NCI-H446 (cell line): ENCODE measurements at regions not wholly inside any gene's neighbourhood (a gene's known extent, or its start where the extent isn't known, plus 50 kb on each side); places are given as distances from the start of the nearest gene placed in this dataset.
"Not testable (repeated sequence)": the region's sequence is repeated elsewhere in the genome, so short reads cannot be mapped to it uniquely, and the experiment has no call there.

Experiments
- DNase-seq, 2 experiments: peaks; one replicate each; lab custom pipeline; 2025; lab: John Stamatoyannopoulos, UW

- no peak for DNase-seq
These were observed 650.0 kb upstream of the STXBP6 start for GRCh38 chr14:25699981-25700380.

GRCh38 chr14:25698111-25698510 lies 648.2 kb upstream of the STXBP6 start:
- DNase-seq, result no peak

- no peak for DNase-seq
These were observed 646.2 kb upstream of the STXBP6 start for GRCh38 chr14:25696176-25696575.

- DNase-seq, result no peak
These were observed 635.1 kb upstream of the STXBP6 start for GRCh38 chr14:25685004-25685403.

GRCh38 chr14:25680934-25681333 lies 631.0 kb upstream of the STXBP6 start:
- DNase-seq, result no peak

GRCh38 chr14:25680511-25680910 lies 630.6 kb upstream of the STXBP6 start:
- DNase-seq, result not testable (repeated sequence)

GRCh38 chr14:25677111-25677510 lies 627.2 kb upstream of the STXBP6 start:
- DNase-seq, result no peak

- DNase-seq, result no peak
These were observed 617.4 kb upstream of the STXBP6 start for GRCh38 chr14:25667387-25667786.

- no peak for DNase-seq
These were observed 616.9 kb upstream of the STXBP6 start for GRCh38 chr14:25666877-25667276.

GRCh38 chr14:25658988-25659387 lies 609.0 kb upstream of the STXBP6 start:
- DNase-seq, result peak; percentile 48 to 72

GRCh38 chr14:25630447-25630846 lies 580.5 kb upstream of the STXBP6 start:
- no peak for DNase-seq

GRCh38 chr14:25628978-25629377 lies 579.0 kb upstream of the STXBP6 start:
- DNase-seq, result no peak

GRCh38 chr14:25628390-25628789 lies 578.4 kb upstream of the STXBP6 start:
- no peak for DNase-seq

- DNase-seq, result no peak
These were observed 577.0 kb upstream of the STXBP6 start for GRCh38 chr14:25626986-25627385.

GRCh38 chr14:25622763-25623162 lies 572.8 kb upstream of the STXBP6 start:
- peak in 1 of 2 experiments; percentile 59 for DNase-seq

- DNase-seq, result no peak
These were observed 570.6 kb upstream of the STXBP6 start for GRCh38 chr14:25620515-25620914.

- no peak for DNase-seq
These were observed 565.2 kb upstream of the STXBP6 start for GRCh38 chr14:25615174-25615573.

- peak; percentile 23 to 55 for DNase-seq
These were observed 557.2 kb upstream of the STXBP6 start for GRCh38 chr14:25607192-25607591.

GRCh38 chr14:25602106-25602505 lies 552.2 kb upstream of the STXBP6 start:
- no peak for DNase-seq

GRCh38 chr14:25588751-25589150 lies 538.8 kb upstream of the STXBP6 start:
- peak; percentile 77 to 95 for DNase-seq

- no peak for DNase-seq
These were observed 524.8 kb upstream of the STXBP6 start for GRCh38 chr14:25574628-25575325.

GRCh38 chr14:25570483-25570882 lies 520.5 kb upstream of the STXBP6 start:
- DNase-seq, result peak; percentile 11 to 49

- DNase-seq, result no peak
These were observed 507.5 kb upstream of the STXBP6 start for GRCh38 chr14:25557466-25557865.

- DNase-seq, result no peak
These were observed 502.9 kb upstream of the STXBP6 start for GRCh38 chr14:25552826-25553225.
